Right atrium auricular region (tissue), 2 donors: ENCODE measurements at regions not wholly inside any gene's neighbourhood (a gene's known extent, or its start where the extent isn't known, plus 50 kb on each side); places are given as distances from the start of the nearest gene placed in this dataset.

Experiments used
- DNase-seq: peaks from one replicate; pipeline ENCODE4 v3.0.0-alpha.2; 2019; ENCODE audit warnings: low spot score
- H3K27ac ChIP-seq, 2 donors: fragments of 200-600 bp; sonication (generic); 1 replicate in 1 of 2; 2 replicates in 1 of 2; pipeline ENCODE4 v1.5.1; 2016 to 2019
- H3K27me3 ChIP-seq, 2 donors: fragments of 200-600 bp; sonication (generic); one replicate each; pipeline versions ENCODE4 v1.5.1 to v1.6.0; 2017 to 2019
- H3K36me3 ChIP-seq: fragments of 200-600 bp; sonication (generic); one replicate; pipeline ENCODE4 v1.5.1; 2016
- H3K4me1 ChIP-seq, 2 donors: fragments of 200-600 bp; sonication (generic); one replicate each; pipeline versions ENCODE4 v1.5.1 to v1.6.0; 2017 to 2019
- H3K4me3 ChIP-seq, 2 donors: fragments of 200-600 bp; sonication (generic); 1 replicate in 1 of 2; 2 replicates in 1 of 2; pipeline ENCODE4 v1.5.1; 2017 to 2019; ENCODE audit warnings: mild to moderate bottlenecking in 1 of 2, moderate library complexity in 1 of 2
- H3K9me3 ChIP-seq, 2 donors: fragments of 200-600 bp; sonication (generic); one replicate each; pipeline ENCODE4 v1.5.1; 2019
- CTCF ChIP-seq, 2 donors: fragments of 200-600 bp; sonication (generic); IDR thresholded peaks; one replicate each; pipeline ENCODE4 v1.5.1; 2019; ENCODE audit warnings: antibody characterized with exemption in 2 of 2

- no peaks in the 10 kb centered on the region for H3K9me3 ChIP-seq
- TF ChIP-seq CTCF (IDR thresholded peaks at IDR 0.05), result no peak
- H3K27ac ChIP-seq, result no peak overlapping the region
- no peaks in the 10 kb centered on the region for H3K27me3 ChIP-seq
- H3K4me1 ChIP-seq, result peaks cover 0 to 9% of the 10 kb centered on the region in 2 donors
- no peak overlapping the region for H3K4me3 ChIP-seq
- no peak for DNase-seq
- H3K36me3 ChIP-seq, result no peaks in the 10 kb centered on the region
These were observed 226.7 kb upstream of the IPO5 start for GRCh38 chr13:97726664-97727280.

- no peaks in the 10 kb centered on the region for H3K9me3 ChIP-seq
- H3K27ac ChIP-seq, result no peak overlapping the region
- H3K36me3 ChIP-seq, result no peaks in the 10 kb centered on the region
- no peaks in the 10 kb centered on the region for H3K27me3 ChIP-seq
- TF ChIP-seq CTCF (IDR thresholded peaks at IDR 0.05), result no peak
- peaks cover 0 to 9% of the 10 kb centered on the region in 2 donors for H3K4me1 ChIP-seq
- no peak for DNase-seq
- H3K4me3 ChIP-seq, result no peak overlapping the region
These were observed 225.5 kb upstream of the IPO5 start for GRCh38 chr13:97727991-97728390.

- Histone ChIP-seq H3K4me1 (no peaks in the 10 kb centered on the region), H3K27ac (no peak overlapping the region), H3K4me3 (no peak overlapping the region), H3K9me3 (no peaks in the 10 kb centered on the region), H3K36me3 (no peaks in the 10 kb centered on the region), H3K27me3 (no peaks in the 10 kb centered on the region)
- no peak for TF ChIP-seq CTCF (IDR thresholded peaks at IDR 0.05)
- DNase-seq, result no peak
These were observed 217.0 kb upstream of the IPO5 start for GRCh38 chr13:97736436-97736835.

- H3K4me3 ChIP-seq, result no peak overlapping the region
- no peak for TF ChIP-seq CTCF (IDR thresholded peaks at IDR 0.05)
- no peaks in the 10 kb centered on the region for H3K27me3 ChIP-seq
- H3K36me3 ChIP-seq, result no peaks in the 10 kb centered on the region
- H3K4me1 ChIP-seq, result peaks cover 0 to 8% of the 10 kb centered on the region in 2 donors
- no peak for DNase-seq
- H3K9me3 ChIP-seq, result no peaks in the 10 kb centered on the region
- no peak overlapping the region for H3K27ac ChIP-seq
These were observed 211.4 kb upstream of the IPO5 start for GRCh38 chr13:97742084-97742483.

- Histone ChIP-seq H3K36me3 (no peaks in the 10 kb centered on the region), H3K27me3 (no peaks in the 10 kb centered on the region), H3K27ac (no peak overlapping the region), H3K4me3 (no peak overlapping the region), H3K4me1 (peaks cover 0 to 8% of the 10 kb centered on the region in 2 donors), H3K9me3 (no peaks in the 10 kb centered on the region)
- no peak for DNase-seq
- TF ChIP-seq CTCF (IDR thresholded peaks at IDR 0.05), result no peak
These were observed 209.5 kb upstream of the IPO5 start for GRCh38 chr13:97743938-97744337.

- H3K4me1 ChIP-seq, result peaks cover 0 to 8% of the 10 kb centered on the region in 2 donors
- DNase-seq, result no peak
- H3K27ac ChIP-seq, result no peak overlapping the region
- TF ChIP-seq CTCF (IDR thresholded peaks at IDR 0.05), result no peak
- H3K4me3 ChIP-seq, result no peak overlapping the region
- H3K27me3 ChIP-seq, result no peaks in the 10 kb centered on the region
- no peaks in the 10 kb centered on the region for H3K9me3 ChIP-seq
- H3K36me3 ChIP-seq, result no peaks in the 10 kb centered on the region
These were observed 206.8 kb upstream of the IPO5 start for GRCh38 chr13:97746649-97747048.
